ENCODE measurements at regions not wholly inside any gene's neighbourhood (a gene's known extent, or its start where the extent isn't known, plus 50 kb on each side); places are given as distances from the start of the nearest gene placed in this dataset.

GRCh38 chr3:15967577-15967976, 169.8 kb upstream of the ANKRD28 start:
- ATAC-seq = no peak
- Histone ChIP-seq H3K36me3 (ENCODE audit: control insufficient read depth in 2 of 2, insufficient read depth in 2 of 2, low read length in 1 of 2) (no peaks in the 10 kb centered on the region), H3K4me1 (ENCODE audit: control insufficient read depth, insufficient read depth, low read length) (no peaks in the 10 kb centered on the region), H3K9ac (ENCODE audit: control insufficient read depth, insufficient read depth, low read length) (no peak overlapping the region), H3K4me3 (no peak overlapping the region), H3K27ac (ENCODE audit: control insufficient read depth, insufficient read depth) (no peak overlapping the region), H3K79me2 (ENCODE audit: control insufficient read depth, insufficient read depth, low read length) (no peaks in the 10 kb centered on the region), H3K27me3 (replicated peaks in 1 of 2; ENCODE audit: control insufficient read depth in 2 of 2, insufficient read depth in 2 of 2, low read length in 1 of 2) (no peaks in the 10 kb centered on the region), H4K20me1 (ENCODE audit: control insufficient read depth, insufficient read depth) (no peaks in the 10 kb centered on the region), H3K4me2 (ENCODE audit: control insufficient read depth, insufficient read depth) (no peak overlapping the region), H2AFZ (ENCODE audit: control insufficient read depth, low read depth, low read length) (no peak overlapping the region), H3K9me3 (replicated peaks; ENCODE audit: control insufficient read depth, insufficient read depth, low read length) (no peaks in the 10 kb centered on the region)
- POLR2A ChIA-PET = interaction anchor here (0.7 kb wide), 1 partner anchor 254 kb away, joined by 3 read pairs; no protein-coding TSS in a partner anchor
- SMC1A ChIA-PET (ENCODE audit: uncharacterized antibody, unreplicated experiment) = no interaction called here
- intact Hi-C loops (cut with micrococcal nuclease; ENCODE audit: unreplicated experiment) = loop anchor here (5.0 kb wide), 1 partner anchor 150 kb away; no protein-coding TSS in a partner anchor
- in situ Hi-C loops (cut with MboI) = no loop called here
- BruUV-seq (replicated peaks) = no TSS peak
- 27% methylated on average over 3 of the region's 3 CpGs for WGBS (ENCODE audit: insufficient coverage, insufficient replicate concordance, low lambda C conversion rate, missing lambda C conversion rate)
- no peak for DNase-seq (ENCODE audit: low read depth, low spot score)
- CTCF ChIA-PET = no interaction called here
- FAIRE-seq = no peak
- RAD21 ChIA-PET (ENCODE audit: unreplicated experiment) = no interaction called here
- no peak for TF ChIP-seq ZBTB4 (CRISPR knock-in tag; IDR thresholded peaks at IDR 0.05)
- no peak for TF ChIP-seq MYB (IDR thresholded peaks at IDR 0.05; ENCODE audit: borderline replicate concordance, low read depth, low read length)
- TF ChIP-seq E2F8 (IDR thresholded peaks at IDR 0.05; ENCODE audit: low read depth, partially characterized antibody) = no peak
- TF ChIP-seq SREBF2 (IDR thresholded peaks at IDR 0.05; ENCODE audit: low read length) = no peak
- TF ChIP-seq PBX3 (IDR thresholded peaks at IDR 0.05; ENCODE audit: insufficient replicate concordance, low read depth, low read length) = no peak
- TF ChIP-seq USF2 (IDR thresholded peaks at IDR 0.05; ENCODE audit: borderline replicate concordance, low read depth, low read length) = no peak
- TF ChIP-seq CTCF (IDR thresholded peaks at IDR 0.05 in 2 of 3, conservative IDR thresholded peaks at IDR 0.05 in 1 of 3; ENCODE audit: control insufficient read depth in 2 of 3, extremely low read depth in 1 of 3, insufficient read depth in 1 of 3, low read depth in 3 of 3, low read length in 3 of 3) = no peak
- TF ChIP-seq MAX (IDR thresholded peaks at IDR 0.05; ENCODE audit: low read depth, low read length) = no peak
- TF ChIP-seq STAT3 (IDR thresholded peaks at IDR 0.05; ENCODE audit: low read depth, low read length) = no peak
- no peak for TF ChIP-seq ZNF274 (IDR thresholded peaks at IDR 0.05; ENCODE audit: insufficient read depth, insufficient read length)

Data from GM12878 (cell line).